ENCODE measurements at regions not wholly inside any gene's neighbourhood (a gene's known extent, or its start where the extent isn't known, plus 50 kb on each side); places are given as distances from the start of the nearest gene placed in this dataset.

DNA sequence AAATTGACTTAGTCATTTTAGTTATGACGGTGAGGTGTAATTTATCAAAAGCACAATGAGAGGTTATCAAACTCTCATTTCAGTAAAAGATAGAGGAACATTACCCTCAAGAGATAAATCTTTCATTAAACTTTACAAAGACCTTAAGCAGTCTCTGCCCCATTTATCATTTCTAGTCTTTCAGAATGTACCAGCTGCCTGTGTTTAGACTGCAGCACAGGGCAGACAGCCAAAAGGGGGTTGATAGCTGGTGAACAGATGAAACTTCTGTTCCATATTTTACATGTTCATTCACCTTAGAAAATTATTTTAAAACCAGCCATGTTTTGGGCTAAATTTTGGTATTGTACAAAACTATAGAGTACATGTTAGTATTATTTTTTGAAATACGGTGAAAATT is 514.6 kb upstream of the CNTN3 start:
- DNase-seq (ENCODE audit: low read depth in 2 of 2) = no peak
- Histone ChIP-seq H3K27me3 (ENCODE audit: control insufficient read depth, insufficient read depth, low read length) (no peaks in the 10 kb centered on the region), H3K4me3 (replicated peaks in 1 of 4; ENCODE audit: control extremely low read depth in 1 of 4, insufficient read depth in 1 of 4, low read depth in 3 of 4, low read length in 4 of 4) (no peak overlapping the region), H2AFZ (ENCODE audit: low read length) (no peak overlapping the region), H4K20me1 (ENCODE audit: control insufficient read depth, extremely low read depth, insufficient read depth, low read length) (no peaks in the 10 kb centered on the region), H3K9me3 (ENCODE audit: control insufficient read depth, insufficient read depth, low read depth, low read length) (no peaks in the 10 kb centered on the region), H3K36me3 (ENCODE audit: control insufficient read depth, insufficient read depth, low read length) (no peaks in the 10 kb centered on the region), H3K9ac (ENCODE audit: insufficient read depth, low read length) (no peak overlapping the region), H3K27ac (ENCODE audit: insufficient read depth, low read length) (no peak overlapping the region), H3K4me2 (ENCODE audit: extremely low read depth, insufficient read depth, low read length) (no peak overlapping the region), H3K79me2 (ENCODE audit: control insufficient read depth, insufficient read depth, low read length) (no peaks in the 10 kb centered on the region), H3K4me1 (ENCODE audit: control insufficient read depth, extremely low read depth, insufficient read depth, low read length) (no peaks in the 10 kb centered on the region)
- TF ChIP-seq EZH2 (IDR thresholded peaks at IDR 0.05; ENCODE audit: low read length, missing control alignments) (no peak), CTCF (conservative IDR thresholded peaks at IDR 0.05 in 1 of 2, IDR thresholded peaks at IDR 0.05 in 1 of 2; ENCODE audit: low read depth in 1 of 2, low read length in 2 of 2) (no peak)

GRCh38 chr3:75136100-75136897 is 521.8 kb upstream of the CNTN3 start:
- H2AFZ ChIP-seq (ENCODE audit: low read length) = no peak overlapping the region
- H3K9me3 ChIP-seq (ENCODE audit: control insufficient read depth, insufficient read depth, low read depth, low read length) = no peaks in the 10 kb centered on the region
- H4K20me1 ChIP-seq (ENCODE audit: control insufficient read depth, extremely low read depth, insufficient read depth, low read length) = no peaks in the 10 kb centered on the region
- no peak overlapping the region for H3K4me3 ChIP-seq (replicated peaks in 1 of 4; ENCODE audit: control extremely low read depth in 1 of 4, insufficient read depth in 1 of 4, low read depth in 3 of 4, low read length in 4 of 4)
- DNase-seq (ENCODE audit: low read depth in 2 of 2) = no peak
- no peaks in the 10 kb centered on the region for H3K36me3 ChIP-seq (ENCODE audit: control insufficient read depth, insufficient read depth, low read length)
- H3K27ac ChIP-seq (ENCODE audit: insufficient read depth, low read length) = no peak overlapping the region
- TF ChIP-seq EZH2 (IDR thresholded peaks at IDR 0.05; ENCODE audit: low read length, missing control alignments) = no peak
- TF ChIP-seq CTCF (conservative IDR thresholded peaks at IDR 0.05 in 1 of 2, IDR thresholded peaks at IDR 0.05 in 1 of 2; ENCODE audit: low read depth in 1 of 2, low read length in 2 of 2) = no peak
- H3K27me3 ChIP-seq (ENCODE audit: control insufficient read depth, insufficient read depth, low read length) = no peaks in the 10 kb centered on the region
- H3K79me2 ChIP-seq (ENCODE audit: control insufficient read depth, insufficient read depth, low read length) = no peaks in the 10 kb centered on the region
- H3K9ac ChIP-seq (ENCODE audit: insufficient read depth, low read length) = no peak overlapping the region
- H3K4me2 ChIP-seq (ENCODE audit: extremely low read depth, insufficient read depth, low read length) = no peak overlapping the region
- H3K4me1 ChIP-seq (ENCODE audit: control insufficient read depth, extremely low read depth, insufficient read depth, low read length) = no peaks in the 10 kb centered on the region

GRCh38 chr3:75138345-75138744 is 523.9 kb upstream of the CNTN3 start:
- TF ChIP-seq CTCF (conservative IDR thresholded peaks at IDR 0.05 in 1 of 2, IDR thresholded peaks at IDR 0.05 in 1 of 2; ENCODE audit: low read depth in 1 of 2, low read length in 2 of 2) (no peak), EZH2 (IDR thresholded peaks at IDR 0.05; ENCODE audit: low read length, missing control alignments) (no peak)
- no peak overlapping the region for H3K9ac ChIP-seq (ENCODE audit: insufficient read depth, low read length)
- no peak overlapping the region for H3K4me3 ChIP-seq (replicated peaks in 1 of 4; ENCODE audit: control extremely low read depth in 1 of 4, insufficient read depth in 1 of 4, low read depth in 3 of 4, low read length in 4 of 4)
- H3K4me1 ChIP-seq (ENCODE audit: control insufficient read depth, extremely low read depth, insufficient read depth, low read length) = no peaks in the 10 kb centered on the region
- no peak overlapping the region for H3K4me2 ChIP-seq (ENCODE audit: extremely low read depth, insufficient read depth, low read length)
- H4K20me1 ChIP-seq (ENCODE audit: control insufficient read depth, extremely low read depth, insufficient read depth, low read length) = no peaks in the 10 kb centered on the region
- no peaks in the 10 kb centered on the region for H3K79me2 ChIP-seq (ENCODE audit: control insufficient read depth, insufficient read depth, low read length)
- no peaks in the 10 kb centered on the region for H3K9me3 ChIP-seq (ENCODE audit: control insufficient read depth, insufficient read depth, low read depth, low read length)
- H3K36me3 ChIP-seq (ENCODE audit: control insufficient read depth, insufficient read depth, low read length) = no peaks in the 10 kb centered on the region
- DNase-seq (ENCODE audit: low read depth in 2 of 2) = no peak
- no peaks in the 10 kb centered on the region for H3K27me3 ChIP-seq (ENCODE audit: control insufficient read depth, insufficient read depth, low read length)
- H2AFZ ChIP-seq (ENCODE audit: low read length) = no peak overlapping the region
- H3K27ac ChIP-seq (ENCODE audit: insufficient read depth, low read length) = no peak overlapping the region

All from fibroblast of lung (primary cell).